PC-9 (cell line): ENCODE measurements at regions not wholly inside any gene's neighbourhood (a gene's known extent, or its start where the extent isn't known, plus 50 kb on each side); places are given as distances from the start of the nearest gene placed in this dataset.

Experiments used
- EZH2 ChIP-seq: fragments of 200-600 bp; sonication (generic); IDR thresholded peaks from 2 replicates; pipeline ENCODE4 v1.8.0; 2017; ENCODE audit warnings: antibody characterized with exemption, low read depth
- TF ChIP-seq, protein P1 (sequence below): fragments of 200-600 bp; sonication (generic); conservative IDR thresholded peaks from 2 replicates; pipeline ENCODE4 v1.6.1; 2017; ENCODE audit warnings: mixed run types, antibody characterized with exemption, mild to moderate bottlenecking, moderate library complexity

DNA sequence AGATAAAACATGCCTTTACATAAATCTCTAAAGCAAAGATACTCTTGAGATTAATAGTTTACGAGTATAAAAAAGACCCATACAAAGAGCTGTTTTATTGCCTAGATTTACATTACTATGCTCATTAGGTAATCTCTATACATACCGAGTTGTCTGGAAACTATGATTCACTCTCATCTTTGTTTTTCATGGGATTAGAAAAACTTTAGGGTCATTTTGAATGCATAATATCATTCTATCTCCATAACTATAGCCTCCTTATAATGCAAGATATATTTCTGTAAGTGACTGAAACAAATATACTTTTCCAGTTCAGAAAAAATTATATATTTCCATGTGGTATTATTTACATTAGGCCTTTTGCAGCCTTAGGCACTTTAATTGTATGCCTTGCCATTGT, 1088.7 kb upstream of the ARRDC3 start:
- TF ChIP-seq, protein P1, sequence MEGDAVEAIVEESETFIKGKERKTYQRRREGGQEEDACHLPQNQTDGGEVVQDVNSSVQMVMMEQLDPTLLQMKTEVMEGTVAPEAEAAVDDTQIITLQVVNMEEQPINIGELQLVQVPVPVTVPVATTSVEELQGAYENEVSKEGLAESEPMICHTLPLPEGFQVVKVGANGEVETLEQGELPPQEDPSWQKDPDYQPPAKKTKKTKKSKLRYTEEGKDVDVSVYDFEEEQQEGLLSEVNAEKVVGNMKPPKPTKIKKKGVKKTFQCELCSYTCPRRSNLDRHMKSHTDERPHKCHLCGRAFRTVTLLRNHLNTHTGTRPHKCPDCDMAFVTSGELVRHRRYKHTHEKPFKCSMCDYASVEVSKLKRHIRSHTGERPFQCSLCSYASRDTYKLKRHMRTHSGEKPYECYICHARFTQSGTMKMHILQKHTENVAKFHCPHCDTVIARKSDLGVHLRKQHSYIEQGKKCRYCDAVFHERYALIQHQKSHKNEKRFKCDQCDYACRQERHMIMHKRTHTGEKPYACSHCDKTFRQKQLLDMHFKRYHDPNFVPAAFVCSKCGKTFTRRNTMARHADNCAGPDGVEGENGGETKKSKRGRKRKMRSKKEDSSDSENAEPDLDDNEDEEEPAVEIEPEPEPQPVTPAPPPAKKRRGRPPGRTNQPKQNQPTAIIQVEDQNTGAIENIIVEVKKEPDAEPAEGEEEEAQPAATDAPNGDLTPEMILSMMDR, result no peak
- TF ChIP-seq EZH2, result no peak
